NCI-H748 (cell line): ENCODE measurements at regions not wholly inside any gene's neighbourhood (a gene's known extent, or its start where the extent isn't known, plus 50 kb on each side); places are given as distances from the start of the nearest gene placed in this dataset.
"Not testable (repeated sequence)": the region's sequence is repeated elsewhere in the genome, so short reads cannot be mapped to it uniquely, and the experiment has no call there.

Source experiments
- DNase-seq: peaks from one replicate; lab custom pipeline; 2025; ENCODE audit not compliant: unreplicated experiment; lab: John Stamatoyannopoulos, UW

- no peak for DNase-seq
Observed at GRCh38 chrX:25503826-25504225, 488.1 kb upstream of the ARX start.

- no peak for DNase-seq
Observed at GRCh38 chrX:25507801-25508200, 492.0 kb upstream of the ARX start.

- no peak for DNase-seq
Observed at GRCh38 chrX:25519258-25519657, 503.5 kb upstream of the ARX start.

GRCh38 chrX:25522443-25523010, 506.8 kb upstream of the ARX start:
- not testable (repeated sequence) for DNase-seq

- DNase-seq: peak; percentile 59
Observed at GRCh38 chrX:25523574-25524540, 508.1 kb upstream of the ARX start.

- DNase-seq: no peak
Observed at GRCh38 chrX:25527156-25527555, 511.4 kb upstream of the ARX start.

- no peak for DNase-seq
Observed at GRCh38 chrX:25527596-25527995, 511.8 kb upstream of the ARX start.

GRCh38 chrX:25531096-25531495, 515.3 kb upstream of the ARX start:
- no peak for DNase-seq

- DNase-seq: no peak
Observed at GRCh38 chrX:25534091-25534490, 518.3 kb upstream of the ARX start.

- peak; percentile 60 for DNase-seq
Observed at GRCh38 chrX:25536307-25536970, 520.7 kb upstream of the ARX start.

GRCh38 chrX:25537699-25538098, 521.9 kb upstream of the ARX start:
- DNase-seq: no peak

GRCh38 chrX:25544641-25545040, 528.9 kb upstream of the ARX start:
- DNase-seq: no peak

- no peak for DNase-seq
Observed at GRCh38 chrX:25548811-25549210, 533.0 kb upstream of the ARX start.

GRCh38 chrX:25555521-25555920, 539.8 kb upstream of the ARX start:
- DNase-seq: no peak

- DNase-seq: no peak
Observed at GRCh38 chrX:25558137-25558536, 542.4 kb upstream of the ARX start.

GRCh38 chrX:25561190-25561589, 545.4 kb upstream of the ARX start:
- DNase-seq: no peak

- no peak for DNase-seq
Observed at GRCh38 chrX:25573631-25574030, 557.9 kb upstream of the ARX start.

- no peak for DNase-seq
Observed at GRCh38 chrX:25596921-25597320, 541.2 kb upstream of the MAGEB18 start.

GRCh38 chrX:25597551-25597950, 540.6 kb upstream of the MAGEB18 start:
- DNase-seq: no peak

GRCh38 chrX:25599061-25599460, 539.1 kb upstream of the MAGEB18 start:
- no peak for DNase-seq

GRCh38 chrX:25600776-25601175, 537.4 kb upstream of the MAGEB18 start:
- no peak for DNase-seq

GRCh38 chrX:25601323-25601722, 536.8 kb upstream of the MAGEB18 start:
- DNase-seq: no peak
